Neuronal stem cell (in vitro differentiated cells): ENCODE measurements at regions not wholly inside any gene's neighbourhood (a gene's known extent, or its start where the extent isn't known, plus 50 kb on each side); places are given as distances from the start of the nearest gene placed in this dataset.

Experiments used
- DNase-seq: peaks from one replicate; pipeline ENCODE4 v3.0.0-alpha.2; 2013; ENCODE audit warnings: low spot score
- H2AFZ ChIP-seq: one replicate; pipeline ENCODE4 v1.6.1; 2013; ENCODE audit warnings: mild to moderate bottlenecking, low read length, inconsistent platforms
- H2AK5ac ChIP-seq: 2 replicates; pipeline ENCODE4 v1.6.1; 2013; ENCODE audit warnings: low read depth, mild to moderate bottlenecking, inconsistent platforms, low read length, moderate library complexity, mixed read lengths
- H2BK120ac ChIP-seq: 2 replicates; pipeline ENCODE4 v1.6.1; 2013; ENCODE audit warnings: low read depth, mild to moderate bottlenecking, inconsistent platforms, low read length, moderate library complexity, mixed read lengths
- H2BK12ac ChIP-seq: one replicate; pipeline ENCODE4 v1.6.1; 2013; ENCODE audit warnings: low read length, inconsistent platforms
- H2BK15ac ChIP-seq: 2 replicates; pipeline ENCODE4 v1.6.1; 2013; ENCODE audit warnings: mild to moderate bottlenecking, low read length, inconsistent platforms, mixed read lengths
- H2BK5ac ChIP-seq: one replicate; pipeline ENCODE4 v1.6.1; 2013; ENCODE audit warnings: inconsistent platforms, mild to moderate bottlenecking, low read length, moderate library complexity
- H3K14ac ChIP-seq: one replicate; pipeline ENCODE4 v1.6.1; 2013; ENCODE audit warnings: low read length, inconsistent platforms
- H3K18ac ChIP-seq: 2 replicates; pipeline ENCODE4 v1.6.1; 2013; ENCODE audit warnings: low read length, inconsistent platforms
- H3K23ac ChIP-seq: 2 replicates; pipeline ENCODE4 v1.6.1; 2013; ENCODE audit warnings: low read depth, mild to moderate bottlenecking, mixed read lengths, low read length, inconsistent platforms; ENCODE audit not compliant: poor library complexity
- H3K27ac ChIP-seq: replicated peaks from 3 replicates; pipeline ENCODE4 v1.5.1; 2013; ENCODE audit warnings: low read length, inconsistent platforms
- H3K27me3 ChIP-seq, 3 experiments: 2 replicates each; pipeline ENCODE4 v1.6.1; 2013; ENCODE audit warnings: low read length in 3 of 3, mild to moderate bottlenecking in 2 of 3, inconsistent platforms in 1 of 3, low read depth in 1 of 3, mixed read lengths in 1 of 3, moderate library complexity in 1 of 3; ENCODE audit not compliant: control insufficient read depth in 3 of 3, insufficient read depth in 3 of 3
- H3K36me3 ChIP-seq, 2 donors: replicated peaks in 1 of 2; 2 replicates each; pipeline ENCODE4 v1.6.1; 2013; ENCODE audit warnings: low read length in 2 of 2; ENCODE audit not compliant: control insufficient read depth in 2 of 2, insufficient read depth in 2 of 2
- H3K4ac ChIP-seq: 2 replicates; pipeline ENCODE4 v1.6.1; 2013; ENCODE audit warnings: inconsistent platforms, mild to moderate bottlenecking, low read length, moderate library complexity
- H3K4me1 ChIP-seq, 2 donors: 1 replicate in 1 of 2; 2 replicates in 1 of 2; pipeline ENCODE4 v1.6.1; 2013; ENCODE audit warnings: low read length in 2 of 2, low read depth in 1 of 2; ENCODE audit not compliant: control insufficient read depth in 2 of 2, insufficient read depth in 1 of 2
- H3K4me2 ChIP-seq: one replicate; pipeline ENCODE4 v1.6.1; 2013; ENCODE audit warnings: mild to moderate bottlenecking, low read length, inconsistent platforms; ENCODE audit not compliant: insufficient read depth, poor library complexity, severe bottlenecking
- H3K4me3 ChIP-seq, 2 donors: 2 replicates each; pipeline ENCODE4 v1.5.1; 2013; ENCODE audit warnings: low read length in 2 of 2, mild to moderate bottlenecking in 2 of 2, inconsistent platforms in 1 of 2, moderate library complexity in 1 of 2
- H3K79me1 ChIP-seq: one replicate; pipeline ENCODE4 v1.6.1; 2013; ENCODE audit warnings: low read depth, mild to moderate bottlenecking, inconsistent platforms, low read length, moderate library complexity
- H3K9ac ChIP-seq: one replicate; pipeline ENCODE4 v1.6.1; 2013; ENCODE audit warnings: mild to moderate bottlenecking, low read depth, low read length, inconsistent platforms; ENCODE audit not compliant: poor library complexity
- H3K9me3 ChIP-seq, 2 donors: replicated peaks in 1 of 2; 2 replicates each; pipeline versions ENCODE3 to v1.6.1; 2013; ENCODE audit warnings: low read length in 2 of 2, mild to moderate bottlenecking in 2 of 2, inconsistent platforms in 1 of 2, low read depth in 1 of 2, mixed read lengths in 1 of 2, moderate library complexity in 1 of 2; ENCODE audit not compliant: control insufficient read depth in 2 of 2, insufficient read depth in 1 of 2
- H4K8ac ChIP-seq: one replicate; pipeline ENCODE4 v1.6.1; 2013; ENCODE audit warnings: low read depth, mild to moderate bottlenecking, inconsistent platforms, low read length, moderate library complexity
- H4K91ac ChIP-seq: one replicate; pipeline ENCODE4 v1.6.1; 2013; ENCODE audit warnings: low read length, low read depth, mild to moderate bottlenecking, inconsistent platforms; ENCODE audit not compliant: poor library complexity
- WGBS, 2 donors: extraction: QIAGEN DNeasy Blood & Tissue Kit; methylation state at CpG; one replicate each; pipeline ENCODE4 v1.1.7; 2013; ENCODE audit warnings: missing lambda C conversion rate in 2 of 2, mixed read lengths in 1 of 2; ENCODE audit not compliant: insufficient read length in 2 of 2, insufficient replicate concordance in 1 of 2; ENCODE audit errors: extremely low coverage in 2 of 2; 5-methylcytosine and 5-hydroxymethylcytosine counted together

DNA sequence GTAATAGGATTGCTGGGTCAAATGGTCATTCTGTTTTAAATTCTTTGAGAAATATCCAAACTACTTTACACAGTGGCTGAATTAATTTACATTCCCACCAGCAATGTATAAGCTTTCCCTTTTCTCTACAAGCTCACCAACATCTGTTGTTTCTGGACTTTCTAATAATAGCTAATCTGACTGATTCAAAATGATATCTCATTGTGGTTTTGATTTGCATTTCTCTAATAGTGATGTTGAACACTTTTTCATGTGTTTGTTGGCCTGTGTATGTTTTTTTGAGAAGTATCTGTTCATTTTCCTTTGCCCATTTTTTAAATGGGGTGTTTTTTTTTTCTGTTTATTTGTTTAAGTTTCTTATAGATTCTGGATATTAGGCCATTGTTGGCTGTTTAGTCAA lies 659.0 kb upstream of the GNPDA2 start:
- H3K9ac ChIP-seq, result no peak overlapping the region
- DNase-seq, result no peak
- H3K36me3 ChIP-seq, result no peaks in the 10 kb centered on the region
- no peaks in the 10 kb centered on the region for H3K9me3 ChIP-seq
- H4K8ac ChIP-seq, result no peak overlapping the region
- no peak overlapping the region for H2BK5ac ChIP-seq
- H3K27me3 ChIP-seq, result no peaks in the 10 kb centered on the region
- H3K27ac ChIP-seq, result no peak overlapping the region
- no peak overlapping the region for H3K4me3 ChIP-seq
- no peak overlapping the region for H3K14ac ChIP-seq
- H3K23ac ChIP-seq, result no peak overlapping the region
- H3K18ac ChIP-seq, result no peak overlapping the region
- no peak overlapping the region for H2AFZ ChIP-seq
- H2BK120ac ChIP-seq, result no peak overlapping the region
- H2BK12ac ChIP-seq, result no peak overlapping the region
- no peak overlapping the region for H3K4me2 ChIP-seq
- no peaks in the 10 kb centered on the region for H3K79me1 ChIP-seq
- H3K4ac ChIP-seq, result no peak overlapping the region
- no peak overlapping the region for H2AK5ac ChIP-seq
- H3K4me1 ChIP-seq, result no peaks in the 10 kb centered on the region
- H2BK15ac ChIP-seq, result no peak overlapping the region
- no peak overlapping the region for H4K91ac ChIP-seq

DNA sequence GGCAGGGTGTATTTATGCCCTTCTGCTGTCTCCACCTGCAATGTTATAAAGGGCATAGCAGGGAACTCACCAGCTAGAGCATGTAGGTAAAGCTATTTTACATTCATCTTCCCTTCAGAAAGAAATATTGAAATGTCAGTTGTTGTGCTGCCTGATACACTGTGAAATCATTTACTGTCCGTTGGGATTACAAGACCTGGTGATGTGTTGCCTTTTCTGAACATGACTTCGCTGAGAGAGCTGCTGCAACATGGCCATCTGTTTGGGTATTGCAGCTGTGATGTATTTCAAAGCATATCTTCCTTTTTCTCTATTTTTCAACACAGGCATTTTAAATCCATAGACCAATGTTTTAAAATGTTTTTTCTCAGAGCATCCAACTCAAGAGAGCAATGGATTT lies 644.1 kb upstream of the GNPDA2 start:
- Histone ChIP-seq H2AK5ac (no peak overlapping the region), H3K4me1 (no peaks in the 10 kb centered on the region)

DNA sequence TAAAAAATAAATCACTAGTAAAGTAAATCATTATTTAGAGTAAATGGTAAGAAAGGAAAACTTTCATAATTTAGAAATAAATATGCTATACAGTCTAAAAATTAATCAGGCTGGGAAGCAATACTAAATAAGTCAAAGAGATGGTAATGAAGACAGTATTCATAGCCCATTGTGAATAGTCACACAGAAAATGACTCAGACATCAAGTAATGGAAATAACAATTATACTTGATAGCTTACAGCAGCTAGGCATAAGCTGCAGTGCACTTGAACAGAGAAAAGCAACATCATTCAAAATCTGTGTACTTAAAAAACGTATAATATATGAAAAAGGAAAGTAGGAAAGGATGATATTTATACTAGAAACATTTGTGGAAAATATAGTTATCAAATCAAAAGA lies 642.5 kb upstream of the GNPDA2 start:
- Histone ChIP-seq H2AFZ (no peak overlapping the region), H2BK15ac (no peak overlapping the region), H3K27me3 (no peaks in the 10 kb centered on the region), H3K9me3 (no peaks in the 10 kb centered on the region), H3K4me3 (no peak overlapping the region), H3K23ac (no peak overlapping the region), H4K8ac (no peak overlapping the region), H3K79me1 (no peaks in the 10 kb centered on the region), H3K27ac (no peak overlapping the region), H2BK5ac (no peak overlapping the region), H3K4me2 (no peak overlapping the region), H2BK12ac (no peak overlapping the region), H3K4me1 (no peaks in the 10 kb centered on the region), H3K14ac (no peak overlapping the region), H3K4ac (no peak overlapping the region), H3K36me3 (no peaks in the 10 kb centered on the region), H3K18ac (no peak overlapping the region), H3K9ac (no peak overlapping the region), H2BK120ac (no peak overlapping the region), H2AK5ac (no peak overlapping the region), H4K91ac (no peak overlapping the region)
- WGBS, 2 donors, result no CpG with 5 or more reads among the region's 1 CpG
- no peak for DNase-seq

More for the DNA sequence above, 644.1 kb upstream of the GNPDA2 start:
- H3K18ac ChIP-seq, result no peak overlapping the region
- no peak overlapping the region for H2AFZ ChIP-seq
- no peak overlapping the region for H3K4ac ChIP-seq
- H3K4me2 ChIP-seq, result no peak overlapping the region
- H3K9ac ChIP-seq, result no peak overlapping the region
- no peak overlapping the region for H2BK15ac ChIP-seq
- no peak for DNase-seq
- H2BK120ac ChIP-seq, result no peak overlapping the region
- H3K79me1 ChIP-seq, result no peaks in the 10 kb centered on the region
- no peaks in the 10 kb centered on the region for H3K27me3 ChIP-seq
- H2BK12ac ChIP-seq, result no peak overlapping the region
- no peaks in the 10 kb centered on the region for H3K9me3 ChIP-seq
- no peaks in the 10 kb centered on the region for H3K36me3 ChIP-seq
- no peak overlapping the region for H2BK5ac ChIP-seq
- no peak overlapping the region for H3K4me3 ChIP-seq
- no peak overlapping the region for H3K14ac ChIP-seq
- no peak overlapping the region for H4K8ac ChIP-seq
- no peak overlapping the region for H3K23ac ChIP-seq
- H4K91ac ChIP-seq, result no peak overlapping the region
- WGBS, 2 donors, result no CpG with 5 or more reads among the region's 2 CpGs
- H3K27ac ChIP-seq, result no peak overlapping the region

GRCh38 chr4:45363931-45364330 lies 637.6 kb upstream of the GNPDA2 start:
- no CpG with 5 or more reads among the region's 3 CpGs for whole genome bisulfite sequencing, 2 donors
- no peaks in the 10 kb centered on the region for H3K36me3 ChIP-seq
- H4K8ac ChIP-seq, result no peak overlapping the region
- no peaks in the 10 kb centered on the region for H3K9me3 ChIP-seq
- H3K27me3 ChIP-seq, result no peaks in the 10 kb centered on the region
- no peak overlapping the region for H2AK5ac ChIP-seq
- H3K9ac ChIP-seq, result no peak overlapping the region
- no peak overlapping the region for H2BK15ac ChIP-seq
- H3K27ac ChIP-seq, result no peak overlapping the region
- no peak overlapping the region for H3K4me3 ChIP-seq
- H3K18ac ChIP-seq, result no peak overlapping the region
- H3K4me2 ChIP-seq, result no peak overlapping the region
- no peak overlapping the region for H2BK120ac ChIP-seq
- H3K14ac ChIP-seq, result no peak overlapping the region
- H3K79me1 ChIP-seq, result no peaks in the 10 kb centered on the region
- DNase-seq, result no peak
- H3K4ac ChIP-seq, result no peak overlapping the region
- H2AFZ ChIP-seq, result no peak overlapping the region
- H2BK5ac ChIP-seq, result no peak overlapping the region
- no peak overlapping the region for H4K91ac ChIP-seq
- no peaks in the 10 kb centered on the region for H3K4me1 ChIP-seq
- no peak overlapping the region for H2BK12ac ChIP-seq
- H3K23ac ChIP-seq, result no peak overlapping the region
